Keratinocyte (primary cell): ENCODE measurements at regions not wholly inside any gene's neighbourhood (a gene's known extent, or its start where the extent isn't known, plus 50 kb on each side); places are given as distances from the start of the nearest gene placed in this dataset.

Experiments used
- DNase-seq: peaks from one replicate; pipeline ENCODE4 v3.0.0-alpha.2; 2011; ENCODE audit warnings: low read depth, missing footprints, low spot score
- FAIRE-seq: peaks from 2 replicates; lab custom pipeline; 2011; peaks lifted over from hg19 to GRCh38; lab: Jason Lieb, UNC
- H2AFZ ChIP-seq: 2 replicates; pipeline ENCODE4 v1.6.0; 2012; ENCODE audit warnings: low read length, control low read depth, inconsistent platforms; ENCODE audit not compliant: control insufficient read depth
- H3K27ac ChIP-seq: 2 replicates; pipeline ENCODE4 v1.5.1; 2011; ENCODE audit warnings: low read length; ENCODE audit not compliant: control insufficient read depth, insufficient read depth
- H3K27me3 ChIP-seq: 3 replicates; pipeline ENCODE4 v1.6.0; 2011; ENCODE audit warnings: low read length; ENCODE audit not compliant: control insufficient read depth, insufficient read depth; ENCODE audit errors: extremely low read depth
- H3K36me3 ChIP-seq, 2 experiments: 2 replicates in 1 of 2; 3 replicates in 1 of 2; pipeline ENCODE4 v1.5.1; 2011; ENCODE audit warnings: low read length in 2 of 2, mild to moderate bottlenecking in 1 of 2; ENCODE audit not compliant: control insufficient read depth in 2 of 2, insufficient read depth in 2 of 2; ENCODE audit errors: extremely low read depth in 1 of 2
- H3K4me1 ChIP-seq: 3 replicates; pipeline ENCODE4 v1.5.1; 2011; ENCODE audit warnings: low read length; ENCODE audit not compliant: control insufficient read depth, insufficient read depth; ENCODE audit errors: extremely low read depth
- H3K4me2 ChIP-seq: 3 replicates; pipeline ENCODE4 v1.6.0; 2011; ENCODE audit warnings: low read depth, low read length; ENCODE audit not compliant: control insufficient read depth, insufficient read depth; ENCODE audit errors: extremely low read depth
- H3K4me3 ChIP-seq, 3 experiments: fragments of 200-600 bp in 1 of 3; sonication (generic) in 1 of 3; 2 replicates in 2 of 3; 3 replicates in 1 of 3; pipeline ENCODE4 v1.5.1; 2011 to 2016; ENCODE audit warnings: low read length in 3 of 3, mild to moderate bottlenecking in 3 of 3, control low read depth in 2 of 3, inconsistent platforms in 1 of 3, low read depth in 1 of 3, mixed read lengths in 1 of 3, mixed run types in 1 of 3, moderate library complexity in 1 of 3; ENCODE audit not compliant: control insufficient read depth in 2 of 3, insufficient read depth in 2 of 3; ENCODE audit errors: extremely low read depth in 1 of 3
- H3K79me2 ChIP-seq: 2 replicates; pipeline ENCODE4 v1.6.0; 2012; ENCODE audit warnings: low read length; ENCODE audit not compliant: control insufficient read depth, insufficient read depth
- H3K9ac ChIP-seq: 3 replicates; pipeline ENCODE4 v1.6.0; 2011; ENCODE audit warnings: low read length; ENCODE audit not compliant: control insufficient read depth, insufficient read depth; ENCODE audit errors: extremely low read depth
- H3K9me1 ChIP-seq: 3 replicates; pipeline ENCODE4 v1.6.0; 2011; ENCODE audit warnings: low read length; ENCODE audit not compliant: control insufficient read depth, insufficient read depth; ENCODE audit errors: extremely low read depth
- H3K9me3 ChIP-seq: 2 replicates; pipeline ENCODE4 v1.5.1; 2012; ENCODE audit warnings: low read depth, low read length; ENCODE audit not compliant: control insufficient read depth
- H4K20me1 ChIP-seq: 3 replicates; pipeline ENCODE4 v1.6.0; 2011; ENCODE audit warnings: low read length; ENCODE audit not compliant: control insufficient read depth, insufficient read depth; ENCODE audit errors: extremely low read depth
- EZH2 ChIP-seq: IDR thresholded peaks from one replicate; pipeline ENCODE4 v1.6.1; 2012; ENCODE audit warnings: inconsistent platforms, mild to moderate bottlenecking, low read length, moderate library complexity
- dilution Hi-C: fragments of 300-500 bp; cut with MboI; formaldehyde crosslinking; loops from one replicate; pipeline ENCODE4 v1.7.0; 2020; ENCODE audit warnings: low sequenced_read_pairs; ENCODE audit not compliant: extremely low pct_ligation_motif_present
- TF ChIP-seq, protein P1 (sequence below), 3 experiments: IDR thresholded peaks in 1 of 3; conservative IDR thresholded peaks in 1 of 3; optimal IDR thresholded peaks in 1 of 3; 2 replicates in 2 of 3; 3 replicates in 1 of 3; pipeline versions ENCODE3 to v1.5.1; 2011; ENCODE audit warnings: low read length in 3 of 3, mild to moderate bottlenecking in 3 of 3, moderate library complexity in 2 of 3, control low read depth in 1 of 3, inconsistent platforms in 1 of 3; ENCODE audit not compliant: insufficient read depth in 2 of 3; ENCODE audit errors: extremely low read depth in 1 of 3

DNA sequence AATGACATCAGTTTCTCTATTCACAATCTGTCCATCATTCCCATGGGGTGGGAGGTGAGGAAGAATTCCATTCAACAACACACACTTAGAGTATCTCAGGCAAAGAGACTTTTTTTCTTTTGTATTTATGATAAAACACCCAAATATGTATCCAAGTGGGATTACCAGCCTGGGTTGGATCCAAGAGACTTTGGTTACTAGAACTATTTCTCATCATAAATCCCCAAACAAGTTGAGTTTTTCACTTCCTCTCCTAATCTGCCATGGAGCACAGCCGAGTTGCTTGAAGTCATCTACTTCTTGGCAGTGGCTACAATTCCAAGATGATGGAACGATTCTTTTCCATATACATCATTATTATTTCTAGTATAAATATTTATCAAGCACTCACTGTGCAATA, 209.2 kb upstream of the HMGA2 start:
- no peaks in the 10 kb centered on the region for H3K9me3 ChIP-seq
- no peak overlapping the region for H3K27ac ChIP-seq
- DNase-seq = no peak
- H3K9ac ChIP-seq = no peak overlapping the region
- peaks cover 35% of the 10 kb centered on the region for H3K4me1 ChIP-seq
- H4K20me1 ChIP-seq = no peaks in the 10 kb centered on the region
- TF ChIP-seq EZH2 = no peak
- TF ChIP-seq, protein P1, sequence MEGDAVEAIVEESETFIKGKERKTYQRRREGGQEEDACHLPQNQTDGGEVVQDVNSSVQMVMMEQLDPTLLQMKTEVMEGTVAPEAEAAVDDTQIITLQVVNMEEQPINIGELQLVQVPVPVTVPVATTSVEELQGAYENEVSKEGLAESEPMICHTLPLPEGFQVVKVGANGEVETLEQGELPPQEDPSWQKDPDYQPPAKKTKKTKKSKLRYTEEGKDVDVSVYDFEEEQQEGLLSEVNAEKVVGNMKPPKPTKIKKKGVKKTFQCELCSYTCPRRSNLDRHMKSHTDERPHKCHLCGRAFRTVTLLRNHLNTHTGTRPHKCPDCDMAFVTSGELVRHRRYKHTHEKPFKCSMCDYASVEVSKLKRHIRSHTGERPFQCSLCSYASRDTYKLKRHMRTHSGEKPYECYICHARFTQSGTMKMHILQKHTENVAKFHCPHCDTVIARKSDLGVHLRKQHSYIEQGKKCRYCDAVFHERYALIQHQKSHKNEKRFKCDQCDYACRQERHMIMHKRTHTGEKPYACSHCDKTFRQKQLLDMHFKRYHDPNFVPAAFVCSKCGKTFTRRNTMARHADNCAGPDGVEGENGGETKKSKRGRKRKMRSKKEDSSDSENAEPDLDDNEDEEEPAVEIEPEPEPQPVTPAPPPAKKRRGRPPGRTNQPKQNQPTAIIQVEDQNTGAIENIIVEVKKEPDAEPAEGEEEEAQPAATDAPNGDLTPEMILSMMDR (optimal IDR thresholded peaks at IDR 0.05 in 1 of 3, IDR thresholded peaks at IDR 0.05 in 1 of 3, conservative IDR thresholded peaks at IDR 0.05 in 1 of 3; ENCODE audit: extremely low read depth in 1 of 3, insufficient read depth in 2 of 3, low read length in 3 of 3) = no peak
- H3K9me1 ChIP-seq = no peaks in the 10 kb centered on the region
- H3K4me2 ChIP-seq = no peak overlapping the region
- H2AFZ ChIP-seq = no peak overlapping the region
- dilution Hi-C loops = no loop called here
- FAIRE-seq = no peak
- H3K36me3 ChIP-seq = no peaks in the 10 kb centered on the region
- H3K27me3 ChIP-seq = no peaks in the 10 kb centered on the region
- H3K4me3 ChIP-seq = no peak overlapping the region
- no peaks in the 10 kb centered on the region for H3K79me2 ChIP-seq

DNA sequence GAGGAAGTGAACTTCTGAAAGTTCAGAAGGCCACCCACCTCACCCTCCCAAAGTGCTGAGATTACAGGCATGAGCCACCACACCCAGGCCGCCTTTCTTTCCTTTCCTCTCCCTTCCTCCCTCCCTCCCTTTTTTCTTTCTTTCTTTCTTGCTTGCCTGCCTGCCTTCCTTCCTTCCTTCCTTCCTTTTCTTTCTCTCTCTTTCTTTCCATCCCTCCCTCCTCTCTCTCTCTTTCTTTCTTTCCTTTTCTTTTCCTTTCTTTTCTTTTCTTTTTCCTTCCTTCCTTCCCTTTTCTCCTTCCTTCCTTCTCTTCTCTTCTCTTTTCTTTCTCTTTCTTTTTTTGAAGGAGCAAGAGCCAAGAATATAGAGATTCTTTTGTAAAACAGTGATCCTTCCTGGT, 208.3 kb upstream of the HMGA2 start:
- Histone ChIP-seq H3K27me3 (no peaks in the 10 kb centered on the region), H3K9ac (no peak overlapping the region), H3K4me2 (no peak overlapping the region), H2AFZ (no peak overlapping the region), H3K27ac (no peak overlapping the region), H3K9me1 (no peaks in the 10 kb centered on the region), H3K36me3 (no peaks in the 10 kb centered on the region), H4K20me1 (no peaks in the 10 kb centered on the region), H3K4me3 (no peak overlapping the region), H3K9me3 (no peaks in the 10 kb centered on the region), H3K79me2 (no peaks in the 10 kb centered on the region), H3K4me1 (peaks cover 26% of the 10 kb centered on the region)
- FAIRE-seq = no peak
- no peak for DNase-seq
- dilution Hi-C loops = no loop called here
- no peak for TF ChIP-seq EZH2
- TF ChIP-seq, protein P1 (optimal IDR thresholded peaks at IDR 0.05 in 1 of 3, IDR thresholded peaks at IDR 0.05 in 1 of 3, conservative IDR thresholded peaks at IDR 0.05 in 1 of 3; ENCODE audit: extremely low read depth in 1 of 3, insufficient read depth in 2 of 3, low read length in 3 of 3) = no peak
